HPDE6-E6E7 (cell line): ENCODE measurements at regions not wholly inside any gene's neighbourhood (a gene's known extent, or its start where the extent isn't known, plus 50 kb on each side); places are given as distances from the start of the nearest gene placed in this dataset.

Source experiments
- DNase-seq: peaks from one replicate; pipeline ENCODE4 v3.0.0; 2011; ENCODE audit warnings: missing footprints; ENCODE audit errors: extremely low spot score

- DNase-seq: no peak
These were observed 96.6 kb downstream of the EMP1 start for GRCh38 chr12:13293096-13293495.

GRCh38 chr12:13289653-13290289 is 93.2 kb downstream of the EMP1 start:
- DNase-seq: no peak

GRCh38 chr12:13288937-13289652 is 92.6 kb downstream of the EMP1 start:
- no peak for DNase-seq

DNA sequence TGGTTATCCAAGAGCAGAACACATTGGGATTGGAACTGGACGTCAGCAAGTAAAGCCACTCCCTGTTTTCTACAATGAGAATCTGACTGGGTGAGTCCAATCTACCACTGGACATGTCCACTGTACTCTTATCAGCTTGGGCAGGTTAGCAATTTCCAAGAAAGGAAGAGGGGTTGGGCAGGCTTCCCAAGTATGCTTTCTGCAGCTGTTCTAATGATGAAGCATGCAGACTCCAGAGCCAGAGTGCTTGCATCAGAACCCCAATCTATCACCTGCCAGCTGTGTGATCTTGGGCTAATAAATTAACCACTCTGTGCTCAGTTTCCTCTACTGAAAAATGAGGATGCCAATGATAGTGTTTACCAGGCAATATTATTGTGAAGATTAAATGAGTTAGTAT is 92.0 kb downstream of the EMP1 start:
- DNase-seq: no peak

- no peak for DNase-seq
These were observed 87.3 kb downstream of the EMP1 start for GRCh38 chr12:13283867-13284266.

- no peak for DNase-seq
These were observed 86.3 kb downstream of the EMP1 start for GRCh38 chr12:13282861-13283260.

- DNase-seq: peak; percentile 61
These were observed 81.8 kb downstream of the EMP1 start for GRCh38 chr12:13278249-13278787.

GRCh38 chr12:13277293-13277692 is 80.8 kb downstream of the EMP1 start:
- no peak for DNase-seq

DNA sequence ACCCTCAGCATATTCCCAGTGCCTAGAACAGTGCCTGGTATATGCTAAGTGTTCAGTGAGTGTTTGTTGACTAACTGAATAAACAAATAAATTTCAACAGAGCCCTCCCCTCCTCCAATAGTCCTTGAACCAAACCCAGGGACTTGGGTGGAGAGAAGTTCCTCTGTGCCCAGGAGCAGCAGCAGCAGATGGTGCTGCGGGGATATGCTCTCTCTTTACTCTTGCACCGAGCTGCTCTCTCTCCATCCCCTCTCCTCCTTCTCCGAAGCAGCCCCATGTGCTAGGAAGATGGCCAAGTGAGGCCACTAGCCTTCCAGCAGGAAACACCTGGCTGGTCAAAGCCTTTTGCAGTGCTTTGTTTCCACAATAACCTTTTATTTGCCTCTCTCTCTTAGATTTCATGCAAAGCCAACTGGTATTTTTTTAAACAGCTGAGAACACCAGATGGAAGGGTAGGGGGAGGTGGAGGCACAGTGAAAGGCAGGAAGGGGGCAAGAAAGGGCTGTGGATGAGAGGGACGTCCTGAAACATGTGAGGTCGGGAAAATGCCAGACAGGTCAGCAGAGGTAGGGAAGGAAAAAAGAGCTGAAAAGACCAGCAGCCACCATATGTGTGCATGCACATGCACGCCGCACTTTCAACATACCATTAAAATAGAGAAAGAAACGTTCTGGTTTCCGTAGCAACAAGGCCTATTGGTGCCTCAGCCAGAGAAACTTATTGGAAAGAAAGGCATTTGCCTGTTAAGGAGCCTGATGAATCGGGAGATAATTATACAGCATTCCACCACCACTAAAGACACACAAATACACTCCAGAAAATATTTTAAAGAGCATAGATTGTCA is 78.9 kb downstream of the EMP1 start:
- no peak for DNase-seq

GRCh38 chr12:13273850-13274249 is 77.3 kb downstream of the EMP1 start:
- no peak for DNase-seq

DNA sequence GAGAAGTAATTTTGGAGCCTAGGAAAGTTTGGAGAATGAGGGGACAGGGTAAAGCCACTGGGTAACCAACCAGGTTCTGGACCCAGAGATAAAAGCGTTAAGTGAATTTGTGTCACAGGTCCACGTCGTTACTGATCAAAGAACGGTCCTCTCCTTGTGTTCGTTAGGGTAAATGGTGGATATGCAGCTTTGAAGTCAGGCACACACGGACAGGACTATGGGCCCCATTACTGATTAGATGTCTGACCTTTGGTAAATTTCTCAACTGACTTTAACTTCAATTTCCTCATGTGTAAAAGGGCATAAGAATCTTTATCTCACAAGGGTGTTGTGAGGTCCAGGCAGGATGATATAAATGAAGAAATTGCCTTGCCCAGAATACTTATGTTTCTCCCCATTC is 76.6 kb downstream of the EMP1 start:
- no peak for DNase-seq

- DNase-seq: no peak
These were observed 74.3 kb downstream of the EMP1 start for GRCh38 chr12:13270817-13271216.
